ENCODE measurements at regions not wholly inside any gene's neighbourhood (a gene's known extent, or its start where the extent isn't known, plus 50 kb on each side); places are given as distances from the start of the nearest gene placed in this dataset.
A peak's percentile ranks its signal among the peaks of the same experiment; 100 is the strongest.

GRCh38 chr3:71862371-71863140 is 77.6 kb upstream of the PROK2 start:
- H3K4me3 ChIP-seq = no peak overlapping the region
- H3K4me1 ChIP-seq = peaks cover 5% of the 10 kb centered on the region
- no peaks in the 10 kb centered on the region for H3K36me3 ChIP-seq (ENCODE audit: low read depth, missing control alignments)
- intact Hi-C loops (cut with DNase I; ENCODE audit: low total_unique reads) = no loop called here
- no peaks in the 10 kb centered on the region for H3K9me3 ChIP-seq
- DNase-seq = no peak
- 42 to 56% methylated on average over 2 of the region's 2 CpGs for WGBS, 2 donors
- no peak for TF ChIP-seq CTCF (IDR thresholded peaks at IDR 0.05)
- no peak for TF ChIP-seq POLR2A (IDR thresholded peaks at IDR 0.05)
- no peak overlapping the region for H3K27ac ChIP-seq
- no peaks in the 10 kb centered on the region for H3K27me3 ChIP-seq

DNA sequence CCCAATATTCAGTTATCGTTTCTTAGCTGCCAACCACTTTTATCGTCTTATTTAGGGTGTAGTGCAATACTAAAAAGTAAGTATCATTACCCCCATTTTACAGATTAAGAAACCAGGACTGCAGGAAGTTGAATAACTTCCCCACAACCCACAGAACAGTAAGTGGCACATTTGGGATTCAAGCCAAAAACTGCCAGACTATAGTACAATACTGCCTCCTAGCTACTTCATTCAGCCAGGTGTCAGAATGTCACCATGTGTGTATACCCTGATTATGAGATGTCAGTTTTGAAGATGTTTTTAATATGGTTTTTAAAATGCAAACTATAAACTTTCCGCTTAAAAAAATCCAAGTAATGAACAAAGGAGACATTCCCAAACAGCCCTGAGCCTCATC is 74.2 kb upstream of the PROK2 start:
- no peak for TF ChIP-seq POLR2A (IDR thresholded peaks at IDR 0.05)
- peak in 1 of 3 experiments; percentile 10 for TF ChIP-seq CTCF (IDR thresholded peaks at IDR 0.05)
- no peak overlapping the region for H3K4me3 ChIP-seq
- intact Hi-C loops (cut with DNase I; ENCODE audit: low total_unique reads) = no loop called here
- no peaks in the 10 kb centered on the region for H3K36me3 ChIP-seq (ENCODE audit: low read depth, missing control alignments)
- no peak overlapping the region for H3K27ac ChIP-seq
- H3K4me1 ChIP-seq = peaks cover 5% of the 10 kb centered on the region
- H3K9me3 ChIP-seq = no peaks in the 10 kb centered on the region
- 87 to 94% methylated on average over 3 of the region's 3 CpGs for WGBS, 2 donors
- DNase-seq = peak; percentile 22
- H3K27me3 ChIP-seq = no peaks in the 10 kb centered on the region

- Histone ChIP-seq H3K27ac (no peak overlapping the region), H3K36me3 (ENCODE audit: low read depth, missing control alignments) (no peaks in the 10 kb centered on the region), H3K4me3 (no peak overlapping the region), H3K27me3 (no peaks in the 10 kb centered on the region), H3K4me1 (peaks cover 5% of the 10 kb centered on the region), H3K9me3 (no peaks in the 10 kb centered on the region)
- WGBS, 2 donors = 80% methylated on average over 11 of the region's 11 CpGs
- no peak for DNase-seq
- intact Hi-C loops (cut with DNase I; ENCODE audit: low total_unique reads) = no loop called here
- TF ChIP-seq CTCF (IDR thresholded peaks at IDR 0.05) (no peak), POLR2A (IDR thresholded peaks at IDR 0.05) (no peak)
These were observed 73.7 kb upstream of the PROK2 start for GRCh38 chr3:71858503-71859122.

- intact Hi-C loops (cut with DNase I; ENCODE audit: low total_unique reads) = no loop called here
These were observed 73.0 kb upstream of the PROK2 start for GRCh38 chr3:71857956-71858355.

More at GRCh38 chr3:71857956-71858355, 73.0 kb upstream of the PROK2 start:
- H3K4me1 ChIP-seq = peaks cover 5% of the 10 kb centered on the region
- H3K9me3 ChIP-seq = no peaks in the 10 kb centered on the region
- WGBS, 2 donors = 79 to 84% methylated on average over 3 of the region's 3 CpGs
- TF ChIP-seq CTCF (IDR thresholded peaks at IDR 0.05) (no peak), POLR2A (IDR thresholded peaks at IDR 0.05) (no peak)
- H3K27ac ChIP-seq = no peak overlapping the region
- no peak overlapping the region for H3K4me3 ChIP-seq
- no peaks in the 10 kb centered on the region for H3K27me3 ChIP-seq
- no peaks in the 10 kb centered on the region for H3K36me3 ChIP-seq (ENCODE audit: low read depth, missing control alignments)
- DNase-seq = no peak

All from testis (tissue), 2 donors.